GM12878 (cell line): ENCODE measurements at regions not wholly inside any gene's neighbourhood (a gene's known extent, or its start where the extent isn't known, plus 50 kb on each side); places are given as distances from the start of the nearest gene placed in this dataset.

Source experiments
- ATAC-seq: fragments of 200-7000 bp; cut with Tn5 transposase; 3 replicates; pipeline ENCODE4 v1.9.1; 2020; ENCODE audit warnings: mild to moderate bottlenecking, moderate library complexity
- BruUV-seq: library from RNA; stranded (reverse); fragments of 400-500 nt; replicated peaks from 2 replicates; lab custom pipeline; 2021; lab: Mats Ljungman, UMichigan
- CTCF ChIA-PET: fragments of 300-600 bp; sonication (Branson Sonifier 250); formaldehyde crosslinking; extraction: SDS; loops from one replicate; lab custom pipeline; 2021; ENCODE audit warnings: inconsistent platforms; lab: Yijun Ruan, JAX
- POLR2A ChIA-PET: fragments of 350-600 bp; formaldehyde crosslinking; extraction: SDS; loops from one replicate; lab custom pipeline; 2021; ENCODE audit warnings: inconsistent platforms; lab: Charles Lee
- RAD21 ChIA-PET: fragments of 300-600 bp; sonication (Branson Sonifier 250); formaldehyde crosslinking; loops from one replicate; lab custom pipeline; 2023; ENCODE audit warnings: antibody characterized with exemption; ENCODE audit not compliant: unreplicated experiment; lab: Charles Lee
- SMC1A ChIA-PET: fragments of 300-600 bp; sonication (Branson Sonifier 250); formaldehyde crosslinking; loops from one replicate; lab custom pipeline; 2023; ENCODE audit not compliant: unreplicated experiment, uncharacterized antibody; lab: Charles Lee
- DNase-seq: peaks from one replicate; pipeline ENCODE4 v3.0.0-alpha.2; 2011; ENCODE audit warnings: low read depth, low spot score
- FAIRE-seq: peaks from 3 replicates; lab custom pipeline; 2011; peaks lifted over from hg19 to GRCh38; lab: Jason Lieb, UNC
- H2AFZ ChIP-seq: 2 replicates; pipeline ENCODE4 v1.6.0; 2011; ENCODE audit warnings: low read depth, low read length, control low read depth; ENCODE audit not compliant: control insufficient read depth
- H3K27ac ChIP-seq: 2 replicates; pipeline ENCODE4 v1.5.1; 2011; ENCODE audit warnings: control low read depth; ENCODE audit not compliant: control insufficient read depth, insufficient read depth
- H3K27me3 ChIP-seq, 2 experiments: replicated peaks in 1 of 2; 2 replicates each; pipeline versions ENCODE4 v1.6.0 to v1.6.1; 2011; ENCODE audit warnings: low read length in 1 of 2; ENCODE audit not compliant: control insufficient read depth in 2 of 2, insufficient read depth in 2 of 2
- H3K36me3 ChIP-seq, 2 experiments: 2 replicates each; pipeline ENCODE4 v1.5.1; 2011; ENCODE audit warnings: low read length in 1 of 2; ENCODE audit not compliant: control insufficient read depth in 2 of 2, insufficient read depth in 2 of 2
- H3K4me1 ChIP-seq: 2 replicates; pipeline ENCODE4 v1.6.1; 2011; ENCODE audit warnings: mild to moderate bottlenecking, low read length, moderate library complexity, mixed read lengths; ENCODE audit not compliant: control insufficient read depth, insufficient read depth
- H3K4me2 ChIP-seq: 2 replicates; pipeline ENCODE4 v1.6.0; 2011; ENCODE audit warnings: control low read depth; ENCODE audit not compliant: control insufficient read depth, insufficient read depth
- H3K4me3 ChIP-seq: fragments of 200-600 bp; sonication (generic); 2 replicates; pipeline ENCODE4 v1.5.1; 2016
- H3K79me2 ChIP-seq: 2 replicates; pipeline ENCODE4 v1.6.0; 2011; ENCODE audit warnings: low read length; ENCODE audit not compliant: control insufficient read depth, insufficient read depth
- H3K9ac ChIP-seq: 2 replicates; pipeline ENCODE4 v1.8.0; 2011; ENCODE audit warnings: low read length, control low read depth, mixed read lengths; ENCODE audit not compliant: control insufficient read depth, insufficient read depth
- H3K9me3 ChIP-seq: replicated peaks from 3 replicates; pipeline ENCODE4 v1.5.1; 2011; ENCODE audit warnings: mild to moderate bottlenecking, low read length; ENCODE audit not compliant: control insufficient read depth, insufficient read depth
- H4K20me1 ChIP-seq: 2 replicates; pipeline ENCODE4 v1.6.0; 2011; ENCODE audit not compliant: control insufficient read depth, insufficient read depth
- BMI1 ChIP-seq: fragments of 450-650 bp; IDR thresholded peaks from 2 replicates; pipeline ENCODE4 v1.6.1; 2016; ENCODE audit warnings: mild to moderate bottlenecking, moderate library complexity, borderline replicate concordance
- CHD2 ChIP-seq: IDR thresholded peaks from 2 replicates; pipeline ENCODE4 v1.6.1; 2011; ENCODE audit warnings: low read depth, low read length, improper control_type of control experiment, borderline replicate concordance
- E2F8 ChIP-seq: fragments of 450-650 bp; IDR thresholded peaks from 2 replicates; pipeline ENCODE4 v1.6.1; 2018; ENCODE audit warnings: mild to moderate bottlenecking, low read depth, moderate library complexity; ENCODE audit not compliant: partially characterized antibody
- KAT2A ChIP-seq: conservative IDR thresholded peaks from 2 replicates; pipeline ENCODE4 v1.6.1; 2011; ENCODE audit warnings: low read depth, low read length; ENCODE audit not compliant: control insufficient read depth
- NFYB ChIP-seq: IDR thresholded peaks from 2 replicates; pipeline ENCODE4 v1.6.1; 2011; ENCODE audit warnings: low read depth, mild to moderate bottlenecking, low read length, improper control_type of control experiment, moderate library complexity; ENCODE audit not compliant: insufficient read depth
- NR2F1 ChIP-seq: fragments of 450-650 bp; conservative IDR thresholded peaks from 2 replicates; pipeline ENCODE4 v1.6.1; 2017; ENCODE audit warnings: mild to moderate bottlenecking
- POLR2A ChIP-seq: IDR thresholded peaks from 2 replicates; pipeline ENCODE4 v1.6.1; 2011; ENCODE audit warnings: low read depth, mild to moderate bottlenecking, low read length
- RB1 ChIP-seq: fragments of 450-650 bp; formaldehyde crosslinking; IDR thresholded peaks from 2 replicates; pipeline ENCODE4 v1.6.1; 2017; ENCODE audit warnings: mild to moderate bottlenecking, borderline replicate concordance
- ZNF24 ChIP-seq: fragments of 450-650 bp; IDR thresholded peaks from 2 replicates; pipeline ENCODE4 v1.6.1; 2017; ENCODE audit warnings: antibody characterized with exemption, mild to moderate bottlenecking
- WGBS: methylation state at CpG from one replicate; pipeline ENCODE4 v1.1.6; 2016; ENCODE audit warnings: low lambda C conversion rate; ENCODE audit not compliant: insufficient replicate concordance, insufficient coverage; ENCODE audit errors: missing lambda C conversion rate; 5-methylcytosine and 5-hydroxymethylcytosine counted together
- in situ Hi-C: fragments of 300-500 bp; cut with MboI; formaldehyde crosslinking; loops from 9 replicates; pipeline ENCODE4 v1.14.3; 2018; ENCODE audit warnings: mixed read lengths
- intact Hi-C: fragments of 100-400 bp; cut with micrococcal nuclease; formaldehyde crosslinking; loops from one replicate; pipeline ENCODE4 v1.14.2; 2022; ENCODE audit not compliant: unreplicated experiment

- in situ Hi-C loops (no loop called here), intact Hi-C loops (no loop called here)
- ChIA-PET CTCF (interaction anchor here (1.3 to 1.8 kb wide), 3 partner anchors 10 to 548 kb away, joined by 4 to 5 read pairs (median 5); no protein-coding TSS in a partner anchor), RAD21 (interaction anchor here (0.6 to 1.5 kb wide), 3 partner anchors 102 to 399 kb away, joined by 3 to 4 read pairs (median 3); no protein-coding TSS in a partner anchor), POLR2A (interaction anchor here (1.3 to 2.7 kb wide), 2 partner anchors 25 to 72 kb away, joined by 4 to 6 read pairs; no protein-coding TSS in a partner anchor)
- Histone ChIP-seq H2AFZ (no peak overlapping the region), H3K79me2 (no peaks in the 10 kb centered on the region), H3K9me3 (no peaks in the 10 kb centered on the region), H3K9ac (no peak overlapping the region), H3K4me3 (no peak overlapping the region), H3K4me2 (no peak overlapping the region), H3K4me1 (no peaks in the 10 kb centered on the region), H3K36me3 (no peaks in the 10 kb centered on the region), H4K20me1 (no peaks in the 10 kb centered on the region), H3K27me3 (no peaks in the 10 kb centered on the region)
- ATAC-seq (no peak), FAIRE-seq (no peak), DNase-seq (no peak)
- 14% methylated on average over 2 of the region's 2 CpGs for WGBS
- BruUV-seq: no TSS peak
- no peak for TF ChIP-seq NFYB
- no peak for TF ChIP-seq BMI1
- TF ChIP-seq RB1: no peak
- TF ChIP-seq CHD2: no peak
- TF ChIP-seq, all 136 proteins: peak for 0
- H3K27ac ChIP-seq: no peak overlapping the region
- SMC1A ChIA-PET: interaction anchor here (0.6 to 2.5 kb wide), 5 partner anchors 10 to 102 kb away, joined by 3 to 14 read pairs (median 3); no protein-coding TSS in a partner anchor
Observed at GRCh38 chr3:193768070-193768394, 175.0 kb downstream of the OPA1 start.

- H3K4me1 ChIP-seq: no peaks in the 10 kb centered on the region
- intact Hi-C loops: no loop called here
- H3K9ac ChIP-seq: no peak overlapping the region
- WGBS: 46% methylated on average over 2 of the region's 2 CpGs
- H3K9me3 ChIP-seq: no peaks in the 10 kb centered on the region
- H4K20me1 ChIP-seq: no peaks in the 10 kb centered on the region
- DNase-seq (no peak), ATAC-seq (no peak), FAIRE-seq (no peak)
- H3K27me3 ChIP-seq: no peaks in the 10 kb centered on the region
- in situ Hi-C loops: no loop called here
- POLR2A ChIA-PET: interaction anchor here (0.6 kb wide), 1 partner anchor 773 kb away, joined by 3 read pairs; no protein-coding TSS in a partner anchor
- RAD21 ChIA-PET: no interaction called here
- no peak overlapping the region for H3K4me3 ChIP-seq
- no TSS peak for BruUV-seq
- no peak overlapping the region for H3K27ac ChIP-seq
- SMC1A ChIA-PET: no interaction called here
- no peak overlapping the region for H2AFZ ChIP-seq
- no peaks in the 10 kb centered on the region for H3K79me2 ChIP-seq
- no peaks in the 10 kb centered on the region for H3K36me3 ChIP-seq
- H3K4me2 ChIP-seq: no peak overlapping the region
- TF ChIP-seq E2F8 (no peak), ZNF24 (no peak), POLR2A (no peak), KAT2A (no peak), NR2F1 (no peak)
- TF ChIP-seq, all 136 proteins: peak for 0
- CTCF ChIA-PET: no interaction called here
Observed at GRCh38 chr3:193769437-193769836, 176.4 kb downstream of the OPA1 start.
